MM.1S (cell line): ENCODE measurements at regions not wholly inside any gene's neighbourhood (a gene's known extent, or its start where the extent isn't known, plus 50 kb on each side); places are given as distances from the start of the nearest gene placed in this dataset.

ENCODE experiments used
- DNase-seq: peaks from one replicate; pipeline ENCODE4 v3.0.0-alpha.2; 2015
- H2AFZ ChIP-seq: fragments of 300-600 bp; sonication (generic); 2 replicates; pipeline ENCODE4 v1.6.0; 2016; ENCODE audit warnings: antibody characterized with exemption, low read length
- H3F3A ChIP-seq: fragments of 300-600 bp; sonication (generic); 2 replicates; pipeline ENCODE4 v1.6.1; 2016; ENCODE audit warnings: mild to moderate bottlenecking, antibody characterized with exemption, low read length, moderate library complexity, mixed read lengths; ENCODE audit not compliant: insufficient read depth
- H3K27ac ChIP-seq: fragments of 300-600 bp; sonication (generic); 2 replicates; pipeline ENCODE4 v1.5.1; 2016; ENCODE audit warnings: mild to moderate bottlenecking, low read length
- H3K27me3 ChIP-seq: fragments of 300-600 bp; sonication (generic); replicated peaks from 2 replicates; pipeline ENCODE4 v1.6.0; 2016; ENCODE audit warnings: low read length; ENCODE audit not compliant: insufficient read depth
- H3K36me3 ChIP-seq: fragments of 300-600 bp; sonication (generic); replicated peaks from 2 replicates; pipeline ENCODE4 v1.6.1; 2016; ENCODE audit warnings: mild to moderate bottlenecking, low read length, mixed read lengths; ENCODE audit not compliant: insufficient read depth
- H3K4me1 ChIP-seq: fragments of 300-600 bp; sonication (generic); 2 replicates; pipeline ENCODE4 v1.6.1; 2016; ENCODE audit warnings: low read length, mixed read lengths
- H3K4me2 ChIP-seq: fragments of 300-600 bp; sonication (generic); 2 replicates; pipeline ENCODE4 v1.6.0; 2016; ENCODE audit warnings: low read depth, low read length
- H3K4me3 ChIP-seq: fragments of 300-600 bp; sonication (generic); 2 replicates; pipeline ENCODE4 v1.5.1; 2016; ENCODE audit warnings: low read length, mixed read lengths
- H3K79me2 ChIP-seq: fragments of 300-600 bp; sonication (generic); 2 replicates; pipeline ENCODE4 v1.6.1; 2016; ENCODE audit warnings: mixed run types, low read length, mixed read lengths
- H3K9ac ChIP-seq: fragments of 300-600 bp; sonication (generic); 2 replicates; pipeline ENCODE4 v1.6.1; 2016; ENCODE audit warnings: low read length, mixed read lengths
- H3K9me2 ChIP-seq: fragments of 300-600 bp; sonication (generic); replicated peaks from 2 replicates; pipeline ENCODE4 v1.6.1; 2016; ENCODE audit warnings: mild to moderate bottlenecking, low read length, mixed read lengths; ENCODE audit not compliant: insufficient read depth
- H3K9me3 ChIP-seq: fragments of 300-600 bp; sonication (generic); replicated peaks from 2 replicates; pipeline ENCODE4 v1.6.1; 2016; ENCODE audit warnings: mild to moderate bottlenecking, low read length, mixed read lengths; ENCODE audit not compliant: insufficient read depth
- H4K20me1 ChIP-seq: fragments of 300-600 bp; sonication (generic); 2 replicates; pipeline ENCODE4 v1.6.1; 2016; ENCODE audit warnings: mild to moderate bottlenecking, low read length, moderate library complexity, mixed read lengths; ENCODE audit not compliant: insufficient read depth
- EZH2 ChIP-seq: fragments of 300-600 bp; sonication (generic); optimal IDR thresholded peaks from 2 replicates; pipeline ENCODE3; 2017; ENCODE audit warnings: low read depth, mild to moderate bottlenecking, antibody characterized with exemption, low read length, mixed read lengths
- EZH2phosphoT487 ChIP-seq: fragments of 300-600 bp; sonication (generic); IDR thresholded peaks from 2 replicates; pipeline ENCODE4 v1.6.1; 2018; ENCODE audit warnings: antibody characterized with exemption, low read length
- TF ChIP-seq, protein P1 (sequence below): fragments of 300-600 bp; sonication (generic); IDR thresholded peaks from 2 replicates; pipeline ENCODE4 v1.5.1; 2016; ENCODE audit warnings: antibody characterized with exemption, low read length, mixed read lengths

DNA sequence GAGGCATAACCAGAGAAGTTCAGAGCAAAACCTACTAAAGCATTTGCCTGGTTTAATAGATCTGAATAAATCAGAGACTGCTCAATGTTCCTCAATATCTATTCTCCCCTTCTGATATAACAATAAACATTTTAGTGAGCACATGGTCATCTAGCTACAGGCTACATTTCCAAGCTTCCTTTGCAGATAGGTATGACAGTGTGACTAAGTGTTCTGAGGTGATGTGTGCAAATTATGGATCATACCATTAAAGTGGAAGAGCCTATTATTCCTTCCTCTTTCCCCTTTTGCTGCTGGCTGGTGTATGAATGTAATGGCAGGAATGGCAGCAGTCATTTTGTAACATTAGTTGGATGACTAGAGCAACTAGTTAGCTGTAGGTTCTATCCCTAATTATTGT lies 285.8 kb upstream of the RASA1 start:
- H3K4me1 ChIP-seq: peaks cover 45% of the 10 kb centered on the region
- H3K4me2 ChIP-seq: no peak overlapping the region
- DNase-seq: no peak
- no peak overlapping the region for H3K9ac ChIP-seq
- H2AFZ ChIP-seq: no peak overlapping the region
- no peaks in the 10 kb centered on the region for H4K20me1 ChIP-seq
- no peaks in the 10 kb centered on the region for H3K9me2 ChIP-seq
- H3K27ac ChIP-seq: no peak overlapping the region
- TF ChIP-seq EZH2 (no peak), EZH2phosphoT487 (no peak)
- TF ChIP-seq, protein P1, sequence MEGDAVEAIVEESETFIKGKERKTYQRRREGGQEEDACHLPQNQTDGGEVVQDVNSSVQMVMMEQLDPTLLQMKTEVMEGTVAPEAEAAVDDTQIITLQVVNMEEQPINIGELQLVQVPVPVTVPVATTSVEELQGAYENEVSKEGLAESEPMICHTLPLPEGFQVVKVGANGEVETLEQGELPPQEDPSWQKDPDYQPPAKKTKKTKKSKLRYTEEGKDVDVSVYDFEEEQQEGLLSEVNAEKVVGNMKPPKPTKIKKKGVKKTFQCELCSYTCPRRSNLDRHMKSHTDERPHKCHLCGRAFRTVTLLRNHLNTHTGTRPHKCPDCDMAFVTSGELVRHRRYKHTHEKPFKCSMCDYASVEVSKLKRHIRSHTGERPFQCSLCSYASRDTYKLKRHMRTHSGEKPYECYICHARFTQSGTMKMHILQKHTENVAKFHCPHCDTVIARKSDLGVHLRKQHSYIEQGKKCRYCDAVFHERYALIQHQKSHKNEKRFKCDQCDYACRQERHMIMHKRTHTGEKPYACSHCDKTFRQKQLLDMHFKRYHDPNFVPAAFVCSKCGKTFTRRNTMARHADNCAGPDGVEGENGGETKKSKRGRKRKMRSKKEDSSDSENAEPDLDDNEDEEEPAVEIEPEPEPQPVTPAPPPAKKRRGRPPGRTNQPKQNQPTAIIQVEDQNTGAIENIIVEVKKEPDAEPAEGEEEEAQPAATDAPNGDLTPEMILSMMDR: no peak
- H3K9me3 ChIP-seq: no peaks in the 10 kb centered on the region
- H3K36me3 ChIP-seq: no peaks in the 10 kb centered on the region
- no peaks in the 10 kb centered on the region for H3K27me3 ChIP-seq
- no peak overlapping the region for H3K4me3 ChIP-seq
- no peaks in the 10 kb centered on the region for H3K79me2 ChIP-seq
- peaks cover 14% of the 10 kb centered on the region for H3F3A ChIP-seq

DNA sequence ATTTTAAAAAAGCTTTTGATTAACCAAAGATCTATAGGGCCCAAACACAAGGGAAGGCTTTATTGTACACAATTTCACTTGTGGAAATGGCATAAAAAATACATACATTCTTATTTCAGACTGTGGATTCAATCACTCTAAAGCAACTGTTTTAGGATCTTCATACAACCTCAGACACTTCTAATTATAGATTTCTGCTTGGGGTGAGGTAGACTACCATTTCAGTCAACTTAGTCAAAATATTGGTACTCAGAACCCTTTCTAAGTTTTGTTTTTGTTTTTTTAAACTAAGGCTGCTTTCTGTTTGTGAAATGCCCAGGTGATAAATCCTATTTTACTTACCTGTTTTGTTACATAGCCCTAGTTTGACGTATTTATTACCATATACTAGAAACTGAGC lies 284.5 kb upstream of the RASA1 start:
- no peaks in the 10 kb centered on the region for H3K27me3 ChIP-seq
- H3K9me3 ChIP-seq: no peaks in the 10 kb centered on the region
- H3K4me1 ChIP-seq: peaks cover 45% of the 10 kb centered on the region
- H3K79me2 ChIP-seq: no peaks in the 10 kb centered on the region
- H3K27ac ChIP-seq: peak overlapping the region; percentile 40; the same call in 1 of the 2 replicates
- TF ChIP-seq EZH2: no peak
- TF ChIP-seq, protein P1: no peak
- no peak for TF ChIP-seq EZH2phosphoT487
- DNase-seq: peak; percentile 31
- peaks cover 14% of the 10 kb centered on the region for H3F3A ChIP-seq
- H2AFZ ChIP-seq: peak overlapping the region; percentile 42; the same call in 1 of the 2 replicates
- peak overlapping the region; percentile 38 for H3K9ac ChIP-seq
- H3K4me3 ChIP-seq: peak overlapping the region; percentile 20
- H4K20me1 ChIP-seq: no peaks in the 10 kb centered on the region
- peak overlapping the region; percentile 67 for H3K4me2 ChIP-seq
- no peaks in the 10 kb centered on the region for H3K36me3 ChIP-seq
- no peaks in the 10 kb centered on the region for H3K9me2 ChIP-seq

DNA sequence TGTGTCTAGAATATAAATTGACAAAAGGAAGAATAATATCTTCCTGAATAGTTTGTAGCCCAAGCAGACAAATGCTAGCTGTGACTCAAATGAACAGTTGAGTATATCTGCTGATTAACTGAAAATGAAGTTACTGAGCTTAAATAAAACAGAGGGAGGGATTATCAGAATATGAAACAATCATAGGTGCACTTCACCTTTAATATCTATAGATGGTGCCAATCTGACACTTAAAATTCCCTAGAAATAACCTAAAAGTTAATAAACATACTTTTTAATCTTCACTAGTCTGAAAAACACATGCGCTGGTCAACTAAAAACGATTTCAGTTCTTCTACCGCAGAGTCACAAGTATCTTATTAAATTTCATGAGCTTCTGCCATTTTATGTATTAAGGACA lies 280.8 kb upstream of the RASA1 start:
- peaks cover 8% of the 10 kb centered on the region; the same call in 1 of the 2 replicates for H3F3A ChIP-seq
- no peak overlapping the region for H3K4me2 ChIP-seq
- H3K9me2 ChIP-seq: no peaks in the 10 kb centered on the region
- no peak overlapping the region for H2AFZ ChIP-seq
- no peak overlapping the region for H3K9ac ChIP-seq
- H3K27me3 ChIP-seq: no peaks in the 10 kb centered on the region
- no peak for TF ChIP-seq EZH2phosphoT487
- TF ChIP-seq, protein P1: peak; percentile 42
- peaks cover 16% of the 10 kb centered on the region for H3K4me1 ChIP-seq
- no peak overlapping the region for H3K27ac ChIP-seq
- H3K36me3 ChIP-seq: no peaks in the 10 kb centered on the region
- no peaks in the 10 kb centered on the region for H4K20me1 ChIP-seq
- H3K9me3 ChIP-seq: no peaks in the 10 kb centered on the region
- no peak for DNase-seq
- no peaks in the 10 kb centered on the region for H3K79me2 ChIP-seq
- H3K4me3 ChIP-seq: no peak overlapping the region
